Myocyte (in vitro differentiated cells): ENCODE measurements at regions not wholly inside any gene's neighbourhood (a gene's known extent, or its start where the extent isn't known, plus 50 kb on each side); places are given as distances from the start of the nearest gene placed in this dataset.
"Not testable (repeated sequence)": the region's sequence is repeated elsewhere in the genome, so short reads cannot be mapped to it uniquely, and the experiment has no call there.

ENCODE experiments used
- DNase-seq: peaks from one replicate; pipeline ENCODE4 v3.0.0-alpha.2; 2012; ENCODE audit warnings: low read depth

DNA sequence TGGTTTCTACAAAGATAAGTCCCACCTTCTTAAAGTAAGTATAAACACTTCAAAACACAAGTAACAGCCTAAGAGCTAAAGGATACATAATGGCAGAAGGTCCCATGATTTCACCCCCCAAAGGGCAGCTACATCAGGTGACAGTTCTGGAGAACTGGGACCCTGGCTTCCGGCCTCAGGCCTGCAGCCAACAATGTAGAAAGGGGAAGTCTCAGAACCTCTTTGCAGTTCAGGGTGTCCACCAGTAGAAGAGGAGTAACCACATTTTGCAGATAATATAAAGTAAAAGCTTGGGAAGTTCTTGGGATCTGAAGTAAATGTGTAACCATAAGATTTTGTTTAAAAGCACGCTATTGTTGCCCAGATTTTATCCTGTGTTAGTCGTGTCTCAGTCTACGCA is 267.4 kb upstream of the VLDLR start:
- no peak for DNase-seq

- no peak for DNase-seq
Measured at GRCh38 chr9:2354856-2355696, 266.5 kb upstream of the VLDLR start.

DNA sequence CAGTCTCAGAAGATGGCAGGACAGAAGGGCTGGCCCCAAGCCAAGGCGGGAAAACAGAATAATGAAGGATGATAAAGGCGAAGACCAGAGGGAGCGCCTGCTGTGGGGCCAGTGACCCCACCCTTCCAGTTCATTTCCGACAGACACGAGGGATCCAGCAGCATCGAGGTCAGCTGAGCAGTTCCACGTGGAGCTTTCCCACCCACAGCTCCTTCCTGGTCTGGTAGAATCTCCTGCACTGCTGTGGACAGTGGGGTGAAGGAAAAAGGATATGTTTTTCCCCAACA is 265.9 kb upstream of the VLDLR start:
- DNase-seq = no peak

- DNase-seq = peak; percentile 27
Measured at GRCh38 chr9:2356041-2356790, 265.4 kb upstream of the VLDLR start.

DNA sequence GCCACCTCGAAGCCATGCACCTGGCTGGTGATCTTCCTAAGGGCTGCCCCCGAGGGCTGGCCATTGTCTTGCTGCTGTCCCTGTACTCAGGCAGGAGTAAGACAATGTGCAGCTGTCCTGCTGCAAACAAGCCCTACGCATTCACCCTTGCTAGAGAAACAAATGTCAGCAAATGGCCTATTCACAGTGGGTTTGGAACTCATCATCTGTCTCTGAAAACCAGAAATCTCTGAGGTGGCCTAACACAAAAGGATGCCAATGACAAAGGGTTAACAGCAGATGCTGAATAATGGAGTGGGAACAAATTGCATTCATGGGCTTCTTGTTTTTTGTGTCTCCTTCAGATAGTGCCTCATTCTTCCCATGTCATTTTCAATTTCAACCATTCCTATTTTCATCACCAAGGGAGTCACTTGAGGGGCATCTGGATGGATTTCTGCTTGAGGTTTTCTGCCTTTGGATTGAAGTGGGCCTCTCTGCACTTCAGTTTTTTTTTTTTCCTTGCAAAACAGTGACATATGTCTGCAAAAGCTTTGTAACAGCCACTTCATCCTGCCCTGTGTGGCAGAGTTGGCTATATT is 261.6 kb upstream of the VLDLR start:
- DNase-seq = peak; percentile 19

- DNase-seq = no peak
Measured at GRCh38 chr9:2362150-2362549, 259.4 kb upstream of the VLDLR start.

- DNase-seq = no peak
Measured at GRCh38 chr9:2363138-2363745, 258.3 kb upstream of the VLDLR start.

- no peak for DNase-seq
Measured at GRCh38 chr9:2363781-2364180, 257.8 kb upstream of the VLDLR start.

DNA sequence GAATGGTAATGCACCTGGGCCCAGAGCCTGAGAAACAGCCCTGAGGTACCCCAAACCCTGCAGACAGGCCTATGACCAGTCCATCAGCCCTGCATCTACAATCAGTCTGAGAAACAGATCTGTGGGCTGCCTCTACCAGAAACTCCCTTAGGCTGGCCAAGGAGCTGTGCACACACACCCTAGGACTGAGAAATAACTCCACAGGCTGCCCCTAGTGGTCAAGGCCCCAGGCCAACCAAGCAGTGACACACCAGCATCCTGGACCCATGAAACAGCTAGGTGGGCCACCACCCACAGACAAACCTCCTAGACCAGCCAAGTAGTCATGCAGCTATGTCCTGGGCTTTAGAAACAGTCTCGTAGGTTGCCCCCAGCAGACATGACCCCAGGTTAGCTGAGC is 253.6 kb upstream of the VLDLR start:
- DNase-seq = no peak

GRCh38 chr9:2373648-2374047 is 247.9 kb upstream of the VLDLR start:
- no peak for DNase-seq

GRCh38 chr9:2375114-2375513 is 246.5 kb upstream of the VLDLR start:
- DNase-seq = no peak

DNA sequence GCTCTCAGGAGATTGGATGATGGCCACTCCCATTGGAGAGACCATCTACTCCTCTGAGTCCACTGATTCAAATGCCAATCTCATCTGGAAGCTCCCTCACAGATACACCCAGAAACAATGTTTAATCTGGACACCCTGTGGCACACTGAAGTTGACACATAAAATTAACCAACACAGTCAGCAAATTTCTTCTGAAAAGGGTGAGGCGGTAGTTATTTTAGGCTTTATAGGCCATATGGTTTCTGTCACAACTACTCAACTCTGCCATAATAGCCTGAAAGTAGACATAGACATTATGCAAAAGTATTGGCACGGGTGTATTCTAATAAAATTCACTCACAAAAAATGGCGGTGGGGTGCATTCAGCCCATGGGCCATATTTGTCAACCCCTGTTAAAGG is 244.5 kb upstream of the VLDLR start:
- no peak for DNase-seq

DNA sequence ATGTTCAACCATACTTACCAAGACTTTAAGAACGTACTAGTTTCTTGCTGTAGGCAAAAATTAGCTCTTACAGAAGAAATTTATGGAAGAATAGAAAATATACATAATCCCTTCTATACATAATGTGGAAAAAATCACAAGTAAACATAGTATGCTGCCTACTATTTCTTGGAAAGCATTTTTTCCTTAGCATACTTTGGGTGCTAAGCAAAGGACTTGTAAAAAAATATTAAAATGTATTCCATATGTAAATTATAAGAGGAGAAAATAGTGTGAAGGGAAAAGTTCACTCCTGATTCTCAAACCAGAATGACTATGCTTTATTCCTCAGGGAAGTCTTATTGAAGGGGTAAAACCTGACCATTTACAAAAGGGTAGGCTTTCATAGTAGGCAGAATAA is 243.8 kb upstream of the VLDLR start:
- DNase-seq = no peak

DNA sequence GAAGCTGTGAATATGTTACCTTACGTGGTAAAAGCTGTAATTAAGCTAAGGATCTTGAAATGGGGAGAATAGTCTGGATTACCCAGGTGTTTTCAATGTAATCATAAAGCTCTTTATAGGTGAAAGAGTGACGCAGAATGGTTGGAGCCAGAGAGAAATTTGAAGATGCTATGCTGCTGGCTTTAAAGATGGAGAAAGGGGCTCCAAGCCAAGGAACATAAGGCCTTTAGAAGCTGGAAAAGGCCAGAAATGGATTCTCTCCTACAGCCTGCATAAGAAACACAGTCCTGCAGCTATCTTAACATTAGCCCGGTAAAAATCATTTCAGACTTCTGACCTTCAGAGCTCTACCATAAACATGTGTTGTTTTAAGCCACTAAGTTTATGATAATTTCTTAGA is 243.3 kb upstream of the VLDLR start:
- no peak for DNase-seq

DNA sequence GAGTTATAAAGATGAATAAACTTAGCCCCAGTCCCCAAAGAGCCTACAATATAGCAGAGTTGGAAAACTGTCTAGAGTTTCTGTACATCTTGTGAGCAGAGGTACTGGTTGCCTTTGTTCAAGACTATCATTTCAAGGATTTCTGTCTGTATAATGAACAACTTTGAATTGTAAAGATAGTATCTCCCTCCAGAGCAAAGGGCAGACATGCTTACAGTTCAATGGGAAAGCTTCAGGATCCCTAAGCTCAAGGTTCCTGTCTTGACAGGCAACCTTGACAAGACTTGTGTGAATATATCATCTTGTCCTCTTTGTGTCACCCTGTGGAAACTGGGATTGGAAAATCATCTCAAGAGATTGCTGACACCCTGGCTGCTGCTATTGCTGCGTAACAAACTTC is 242.8 kb upstream of the VLDLR start:
- DNase-seq = no peak

- no peak for DNase-seq
Measured at GRCh38 chr9:2384741-2385140, 236.8 kb upstream of the VLDLR start.

- no peak for DNase-seq
Measured at GRCh38 chr9:2385746-2386145, 235.8 kb upstream of the VLDLR start.

GRCh38 chr9:2386566-2386965 is 235.0 kb upstream of the VLDLR start:
- DNase-seq = no peak

- DNase-seq = no peak
Measured at GRCh38 chr9:2387166-2387565, 234.4 kb upstream of the VLDLR start.

- DNase-seq = no peak
Measured at GRCh38 chr9:2389404-2389803, 232.2 kb upstream of the VLDLR start.

GRCh38 chr9:2390028-2390427 is 231.6 kb upstream of the VLDLR start:
- DNase-seq = no peak

- DNase-seq = not testable (repeated sequence)
Measured at GRCh38 chr9:2391509-2392132, 230.0 kb upstream of the VLDLR start.
